ENCODE measurements at regions not wholly inside any gene's neighbourhood (a gene's known extent, or its start where the extent isn't known, plus 50 kb on each side); places are given as distances from the start of the nearest gene placed in this dataset.
"Not testable (repeated sequence)": the region's sequence is repeated elsewhere in the genome, so short reads cannot be mapped to it uniquely, and the experiment has no call there.

DNA sequence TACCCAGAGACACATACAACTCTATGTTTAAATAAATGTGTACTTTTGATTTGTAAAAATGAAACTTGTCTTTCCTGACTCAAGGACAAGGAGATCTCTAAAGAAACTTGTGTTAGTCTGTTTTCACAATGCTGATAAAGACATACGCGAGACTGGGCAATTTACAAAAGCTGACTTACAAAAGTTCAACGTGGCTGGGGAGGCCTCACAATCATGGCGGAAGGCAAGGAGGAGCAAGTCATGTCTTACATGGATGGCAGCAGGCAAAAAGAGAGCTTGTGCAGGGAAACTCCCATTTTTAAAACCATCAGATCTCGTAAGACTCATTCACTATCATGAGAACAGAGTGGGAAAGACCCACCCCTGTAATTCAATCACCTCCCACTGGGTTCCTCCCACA is 52.2 kb upstream of the PAPSS1 start:
- CTCF ChIA-PET; POLR2A ChIA-PET; DNase-seq (ENCODE audit: extremely low spot score): not testable (repeated sequence)

- DNase-seq (ENCODE audit: extremely low spot score) = no peak
- ChIA-PET CTCF (interaction anchor here (0.6 kb wide), 1 partner anchor 14 kb away, joined by 3 read pairs; no protein-coding TSS in a partner anchor), POLR2A (no interaction called here)
- TF ChIP-seq PKNOX1 (IDR thresholded peaks at IDR 0.05) = no peak
- no peak for TF ChIP-seq SUZ12 (IDR thresholded peaks at IDR 0.05)
- TF ChIP-seq ELF4 (IDR thresholded peaks at IDR 0.05) = no peak
- TF ChIP-seq FOXM1 (IDR thresholded peaks at IDR 0.05; ENCODE audit: borderline replicate concordance) = no peak
- TF ChIP-seq FOXA1 (IDR thresholded peaks at IDR 0.05) = no peak
- TF ChIP-seq LEF1 (IDR thresholded peaks at IDR 0.05; ENCODE audit: borderline replicate concordance) = no peak
- no peak for TF ChIP-seq HDGF (IDR thresholded peaks at IDR 0.05; ENCODE audit: borderline replicate concordance)
- no peak for TF ChIP-seq SP1 (IDR thresholded peaks at IDR 0.05)
- TF ChIP-seq FOXK2 (IDR thresholded peaks at IDR 0.05) = no peak
- TF ChIP-seq ARNT (IDR thresholded peaks at IDR 0.05) = no peak
- no peak for TF ChIP-seq NFRKB (IDR thresholded peaks at IDR 0.05)
- no peak for TF ChIP-seq BHLHE40 (IDR thresholded peaks at IDR 0.05; ENCODE audit: borderline replicate concordance)
Measured at GRCh38 chr4:107774681-107775080, 50.1 kb upstream of the SGMS2 start.
